ENCODE measurements at regions not wholly inside any gene's neighbourhood (a gene's known extent, or its start where the extent isn't known, plus 50 kb on each side); places are given as distances from the start of the nearest gene placed in this dataset.

DNA sequence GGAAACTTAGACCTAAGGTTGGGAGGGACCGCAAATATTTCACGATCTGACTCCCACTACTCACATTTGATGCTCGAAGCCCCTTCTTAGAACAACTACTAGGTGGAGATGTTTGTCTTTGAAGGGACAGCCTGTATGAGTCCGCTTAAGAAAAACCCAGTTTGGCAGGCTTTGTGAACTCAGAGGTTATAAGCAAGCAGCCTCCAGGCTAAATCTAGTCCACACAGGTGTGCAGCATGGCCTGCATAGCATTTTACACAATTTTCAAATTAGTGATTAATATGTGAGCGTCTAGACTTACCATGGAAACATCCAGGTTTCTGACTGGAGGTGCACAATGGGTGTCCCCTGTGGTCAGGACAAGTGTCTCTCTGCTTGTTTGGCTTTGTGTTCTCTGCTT is 127.1 kb downstream of the KIF4B start:
- Histone ChIP-seq H3K9me3 (ENCODE audit: low read length) (no peaks in the 10 kb centered on the region), H2AFZ (ENCODE audit: low read length) (no peak overlapping the region), H3K36me3 (ENCODE audit: insufficient read depth, low read length) (no peaks in the 10 kb centered on the region), H3K79me2 (ENCODE audit: insufficient read depth, low read depth, low read length) (no peaks in the 10 kb centered on the region), H3K27ac (ENCODE audit: low read depth, low read length, poor library complexity, severe bottlenecking) (no peak overlapping the region), H4K20me1 (ENCODE audit: insufficient read depth, low read length) (no peaks in the 10 kb centered on the region), H3K9me2 (ENCODE audit: insufficient read depth, low read length) (no peaks in the 10 kb centered on the region), H3K4me1 (ENCODE audit: insufficient read depth, low read length, poor library complexity, severe bottlenecking) (no peaks in the 10 kb centered on the region), H3K4me3 (ENCODE audit: low read depth, low read length, poor library complexity, severe bottlenecking) (no peak overlapping the region), H3K4me2 (ENCODE audit: low read length) (no peak overlapping the region)
- TF ChIP-seq, protein P1, sequence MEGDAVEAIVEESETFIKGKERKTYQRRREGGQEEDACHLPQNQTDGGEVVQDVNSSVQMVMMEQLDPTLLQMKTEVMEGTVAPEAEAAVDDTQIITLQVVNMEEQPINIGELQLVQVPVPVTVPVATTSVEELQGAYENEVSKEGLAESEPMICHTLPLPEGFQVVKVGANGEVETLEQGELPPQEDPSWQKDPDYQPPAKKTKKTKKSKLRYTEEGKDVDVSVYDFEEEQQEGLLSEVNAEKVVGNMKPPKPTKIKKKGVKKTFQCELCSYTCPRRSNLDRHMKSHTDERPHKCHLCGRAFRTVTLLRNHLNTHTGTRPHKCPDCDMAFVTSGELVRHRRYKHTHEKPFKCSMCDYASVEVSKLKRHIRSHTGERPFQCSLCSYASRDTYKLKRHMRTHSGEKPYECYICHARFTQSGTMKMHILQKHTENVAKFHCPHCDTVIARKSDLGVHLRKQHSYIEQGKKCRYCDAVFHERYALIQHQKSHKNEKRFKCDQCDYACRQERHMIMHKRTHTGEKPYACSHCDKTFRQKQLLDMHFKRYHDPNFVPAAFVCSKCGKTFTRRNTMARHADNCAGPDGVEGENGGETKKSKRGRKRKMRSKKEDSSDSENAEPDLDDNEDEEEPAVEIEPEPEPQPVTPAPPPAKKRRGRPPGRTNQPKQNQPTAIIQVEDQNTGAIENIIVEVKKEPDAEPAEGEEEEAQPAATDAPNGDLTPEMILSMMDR (conservative IDR thresholded peaks at IDR 0.05; ENCODE audit: low read length), result no peak
- no peak for TF ChIP-seq EZH2phosphoT487 (IDR thresholded peaks at IDR 0.05; ENCODE audit: borderline replicate concordance, low read depth, low read length)
- intact Hi-C loops (cut with micrococcal nuclease; ENCODE audit: unreplicated experiment), result no loop called here
- DNase-seq (ENCODE audit: low spot score), result no peak
- CTCF ChIA-PET (ENCODE audit: unreplicated experiment), result no interaction called here
- BruUV-seq (replicated peaks), result no TSS peak
- POLR2A ChIA-PET, result no interaction called here

DNA sequence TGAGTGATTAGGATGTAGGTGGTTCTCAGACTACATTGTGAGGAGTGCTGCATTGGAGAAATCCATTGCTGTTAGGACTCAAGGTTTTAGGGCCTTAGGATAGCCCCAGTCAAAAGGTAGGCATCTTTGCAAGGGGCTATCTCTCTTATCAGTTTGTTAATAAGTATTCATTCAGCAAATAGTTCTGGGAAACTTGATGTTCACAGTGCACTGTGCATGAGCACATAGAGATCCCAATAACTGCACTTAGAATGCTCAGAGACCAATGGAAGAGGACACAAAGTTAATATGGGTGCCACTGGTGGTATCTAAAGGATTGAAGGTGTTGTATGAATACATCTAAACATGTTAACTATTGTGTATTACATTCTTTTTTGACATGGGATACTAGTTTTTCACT is 131.4 kb downstream of the KIF4B start:
- CTCF ChIA-PET (ENCODE audit: unreplicated experiment), result no interaction called here
- no peaks in the 10 kb centered on the region for H3K4me1 ChIP-seq (ENCODE audit: insufficient read depth, low read length, poor library complexity, severe bottlenecking)
- no TSS peak for BruUV-seq (replicated peaks)
- DNase-seq (ENCODE audit: low spot score), result no peak
- no peak overlapping the region for H3K27ac ChIP-seq (ENCODE audit: low read depth, low read length, poor library complexity, severe bottlenecking)
- no peaks in the 10 kb centered on the region for H3K9me3 ChIP-seq (ENCODE audit: low read length)
- no peak for TF ChIP-seq EZH2phosphoT487 (IDR thresholded peaks at IDR 0.05; ENCODE audit: borderline replicate concordance, low read depth, low read length)
- TF ChIP-seq, protein P1 (conservative IDR thresholded peaks at IDR 0.05; ENCODE audit: low read length), result no peak
- POLR2A ChIA-PET, result no interaction called here
- no peaks in the 10 kb centered on the region for H4K20me1 ChIP-seq (ENCODE audit: insufficient read depth, low read length)
- H3K9me2 ChIP-seq (ENCODE audit: insufficient read depth, low read length), result no peaks in the 10 kb centered on the region
- H3K4me2 ChIP-seq (ENCODE audit: low read length), result no peak overlapping the region
- intact Hi-C loops (cut with micrococcal nuclease; ENCODE audit: unreplicated experiment), result no loop called here
- no peaks in the 10 kb centered on the region for H3K36me3 ChIP-seq (ENCODE audit: insufficient read depth, low read length)
- H2AFZ ChIP-seq (ENCODE audit: low read length), result no peak overlapping the region
- H3K4me3 ChIP-seq (ENCODE audit: low read depth, low read length, poor library complexity, severe bottlenecking), result no peak overlapping the region
- no peaks in the 10 kb centered on the region for H3K79me2 ChIP-seq (ENCODE audit: insufficient read depth, low read depth, low read length)

DNA sequence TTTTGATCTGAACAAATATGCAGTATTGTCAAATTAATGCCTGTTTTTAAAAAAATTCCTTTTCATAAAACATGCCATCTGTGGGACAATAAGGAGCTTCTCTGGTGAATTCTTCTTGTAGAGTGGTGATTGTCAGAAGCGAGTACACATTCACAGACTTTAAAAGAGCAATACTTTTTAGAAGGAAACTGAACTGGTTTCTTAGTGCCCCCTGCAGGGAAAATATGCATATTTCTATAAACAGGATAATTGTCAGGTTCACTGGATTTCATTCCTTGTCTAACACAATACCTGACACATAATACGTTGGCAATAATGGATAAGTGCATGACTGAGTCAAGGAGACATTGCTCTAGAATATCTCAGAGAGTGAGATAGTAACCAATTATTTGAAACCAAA is 133.7 kb downstream of the KIF4B start:
- H3K4me3 ChIP-seq (ENCODE audit: low read depth, low read length, poor library complexity, severe bottlenecking), result no peak overlapping the region
- ChIA-PET POLR2A (no interaction called here), CTCF (ENCODE audit: unreplicated experiment) (no interaction called here)
- H4K20me1 ChIP-seq (ENCODE audit: insufficient read depth, low read length), result no peaks in the 10 kb centered on the region
- no peak overlapping the region for H2AFZ ChIP-seq (ENCODE audit: low read length)
- H3K27ac ChIP-seq (ENCODE audit: low read depth, low read length, poor library complexity, severe bottlenecking), result no peak overlapping the region
- no peaks in the 10 kb centered on the region for H3K9me2 ChIP-seq (ENCODE audit: insufficient read depth, low read length)
- H3K4me2 ChIP-seq (ENCODE audit: low read length), result no peak overlapping the region
- no peaks in the 10 kb centered on the region for H3K79me2 ChIP-seq (ENCODE audit: insufficient read depth, low read depth, low read length)
- no TSS peak for BruUV-seq (replicated peaks)
- intact Hi-C loops (cut with micrococcal nuclease; ENCODE audit: unreplicated experiment), result no loop called here
- no peak for DNase-seq (ENCODE audit: low spot score)
- TF ChIP-seq EZH2phosphoT487 (IDR thresholded peaks at IDR 0.05; ENCODE audit: borderline replicate concordance, low read depth, low read length), result no peak
- TF ChIP-seq, protein P1 (conservative IDR thresholded peaks at IDR 0.05; ENCODE audit: low read length), result peak; percentile 62
- H3K36me3 ChIP-seq (ENCODE audit: insufficient read depth, low read length), result no peaks in the 10 kb centered on the region
- no peaks in the 10 kb centered on the region for H3K4me1 ChIP-seq (ENCODE audit: insufficient read depth, low read length, poor library complexity, severe bottlenecking)
- H3K9me3 ChIP-seq (ENCODE audit: low read length), result no peaks in the 10 kb centered on the region
